ENCODE measurements at regions not wholly inside any gene's neighbourhood (a gene's known extent, or its start where the extent isn't known, plus 50 kb on each side); places are given as distances from the start of the nearest gene placed in this dataset.

DNA sequence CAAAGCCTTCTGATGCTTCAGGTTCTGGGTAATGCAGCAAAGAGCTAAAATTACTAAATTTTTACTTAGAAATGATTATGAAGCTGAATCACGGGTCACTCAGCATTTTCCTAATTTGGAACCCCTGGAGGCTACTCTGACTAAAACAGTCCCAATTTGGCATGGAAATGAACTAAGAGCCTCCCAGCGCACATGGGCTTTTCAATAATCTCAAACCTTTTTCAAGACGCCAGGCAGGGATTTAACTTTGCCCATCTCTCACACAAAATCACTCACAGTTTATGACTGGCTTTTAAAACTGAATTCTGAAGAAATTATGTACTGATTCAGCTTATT, 68.3 kb downstream of the LLPH start:
- ATAC-seq (no peak), FAIRE-seq (no peak), DNase-seq (ENCODE audit: low read depth, low spot score) (no peak)
- Histone ChIP-seq H3K27me3 (replicated peaks in 1 of 2; ENCODE audit: control insufficient read depth in 2 of 2, insufficient read depth in 2 of 2, low read length in 1 of 2) (no peaks in the 10 kb centered on the region), H3K4me3 (no peak overlapping the region), H3K9ac (ENCODE audit: control insufficient read depth, insufficient read depth, low read length) (no peak overlapping the region; the same call in 1 of the 2 replicates), H3K36me3 (ENCODE audit: control insufficient read depth in 2 of 2, insufficient read depth in 2 of 2, low read length in 1 of 2) (no peaks in the 10 kb centered on the region), H3K27ac (ENCODE audit: control insufficient read depth, insufficient read depth) (no peak overlapping the region), H3K4me2 (ENCODE audit: control insufficient read depth, insufficient read depth) (no peak overlapping the region), H2AFZ (ENCODE audit: control insufficient read depth, low read depth, low read length) (no peak overlapping the region), H4K20me1 (ENCODE audit: control insufficient read depth, insufficient read depth) (no peaks in the 10 kb centered on the region), H3K79me2 (ENCODE audit: control insufficient read depth, insufficient read depth, low read length) (no peaks in the 10 kb centered on the region), H3K4me1 (ENCODE audit: control insufficient read depth, insufficient read depth, low read length) (peaks cover 19% of the 10 kb centered on the region), H3K9me3 (replicated peaks; ENCODE audit: control insufficient read depth, insufficient read depth, low read length) (no peaks in the 10 kb centered on the region)
- BruUV-seq (replicated peaks), result no TSS peak
- ChIA-PET RAD21 (ENCODE audit: unreplicated experiment) (interaction anchor here (0.9 to 2.0 kb wide), 3 partner anchors 10 to 43 kb away, joined by 3 to 7 read pairs (median 7); no protein-coding TSS in a partner anchor), POLR2A (interaction anchor here (0.7 to 1.9 kb wide), 4 partner anchors 9 to 74 kb away, joined by 3 to 7 read pairs (median 4); no protein-coding TSS in a partner anchor), CTCF (interaction anchor here (0.9 to 1.2 kb wide), 3 partner anchors 25 to 143 kb away, joined by 3 to 5 read pairs (median 3); no protein-coding TSS in a partner anchor), SMC1A (ENCODE audit: uncharacterized antibody, unreplicated experiment) (interaction anchor here (0.6 to 6.1 kb wide), 6 partner anchors 7 to 1782 kb away, joined by 3 to 77 read pairs (median 3); no protein-coding TSS in a partner anchor)
- WGBS (ENCODE audit: insufficient coverage, insufficient replicate concordance, low lambda C conversion rate, missing lambda C conversion rate), result 35% methylated on average over 3 of the region's 3 CpGs
- intact Hi-C loops (cut with micrococcal nuclease; ENCODE audit: unreplicated experiment), result no loop called here
- TF ChIP-seq DPF2 (IDR thresholded peaks at IDR 0.05) (no peak), YY1 (IDR thresholded peaks at IDR 0.05; ENCODE audit: low read depth, low read length) (no peak), ETV6 (conservative IDR thresholded peaks at IDR 0.05 in 1 of 2, IDR thresholded peaks at IDR 0.05 in 1 of 2; ENCODE audit: borderline replicate concordance in 1 of 2, low read depth in 1 of 2) (no peak), NRF1 (conservative IDR thresholded peaks at IDR 0.05; ENCODE audit: low read depth, low read length) (no peak), ZNF384 (IDR thresholded peaks at IDR 0.05; ENCODE audit: borderline replicate concordance, low read depth, low read length) (no peak), HDGF (IDR thresholded peaks at IDR 0.05) (no peak), BMI1 (IDR thresholded peaks at IDR 0.05; ENCODE audit: borderline replicate concordance) (no peak), POLR2AphosphoS5 (IDR thresholded peaks at IDR 0.05; ENCODE audit: low read length) (no peak), NFIC (IDR thresholded peaks at IDR 0.05; ENCODE audit: low read depth, low read length) (no peak), MTA3 (IDR thresholded peaks at IDR 0.05; ENCODE audit: borderline replicate concordance, low read length) (no peak), NKRF (conservative IDR thresholded peaks at IDR 0.05) (no peak), ZSCAN29 (IDR thresholded peaks at IDR 0.05) (no peak), IRF3 (IDR thresholded peaks at IDR 0.05) (no peak), BCL11A (IDR thresholded peaks at IDR 0.05; ENCODE audit: low read depth, low read length) (no peak)
- TF ChIP-seq, protein P1, sequence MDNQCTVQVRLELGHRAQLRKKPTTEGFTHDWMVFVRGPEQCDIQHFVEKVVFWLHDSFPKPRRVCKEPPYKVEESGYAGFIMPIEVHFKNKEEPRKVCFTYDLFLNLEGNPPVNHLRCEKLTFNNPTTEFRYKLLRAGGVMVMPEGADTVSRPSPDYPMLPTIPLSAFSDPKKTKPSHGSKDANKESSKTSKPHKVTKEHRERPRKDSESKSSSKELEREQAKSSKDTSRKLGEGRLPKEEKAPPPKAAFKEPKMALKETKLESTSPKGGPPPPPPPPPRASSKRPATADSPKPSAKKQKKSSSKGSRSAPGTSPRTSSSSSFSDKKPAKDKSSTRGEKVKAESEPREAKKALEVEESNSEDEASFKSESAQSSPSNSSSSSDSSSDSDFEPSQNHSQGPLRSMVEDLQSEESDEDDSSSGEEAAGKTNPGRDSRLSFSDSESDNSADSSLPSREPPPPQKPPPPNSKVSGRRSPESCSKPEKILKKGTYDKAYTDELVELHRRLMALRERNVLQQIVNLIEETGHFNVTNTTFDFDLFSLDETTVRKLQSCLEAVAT (IDR thresholded peaks at IDR 0.05), result no peak
- TF ChIP-seq, protein P2, sequence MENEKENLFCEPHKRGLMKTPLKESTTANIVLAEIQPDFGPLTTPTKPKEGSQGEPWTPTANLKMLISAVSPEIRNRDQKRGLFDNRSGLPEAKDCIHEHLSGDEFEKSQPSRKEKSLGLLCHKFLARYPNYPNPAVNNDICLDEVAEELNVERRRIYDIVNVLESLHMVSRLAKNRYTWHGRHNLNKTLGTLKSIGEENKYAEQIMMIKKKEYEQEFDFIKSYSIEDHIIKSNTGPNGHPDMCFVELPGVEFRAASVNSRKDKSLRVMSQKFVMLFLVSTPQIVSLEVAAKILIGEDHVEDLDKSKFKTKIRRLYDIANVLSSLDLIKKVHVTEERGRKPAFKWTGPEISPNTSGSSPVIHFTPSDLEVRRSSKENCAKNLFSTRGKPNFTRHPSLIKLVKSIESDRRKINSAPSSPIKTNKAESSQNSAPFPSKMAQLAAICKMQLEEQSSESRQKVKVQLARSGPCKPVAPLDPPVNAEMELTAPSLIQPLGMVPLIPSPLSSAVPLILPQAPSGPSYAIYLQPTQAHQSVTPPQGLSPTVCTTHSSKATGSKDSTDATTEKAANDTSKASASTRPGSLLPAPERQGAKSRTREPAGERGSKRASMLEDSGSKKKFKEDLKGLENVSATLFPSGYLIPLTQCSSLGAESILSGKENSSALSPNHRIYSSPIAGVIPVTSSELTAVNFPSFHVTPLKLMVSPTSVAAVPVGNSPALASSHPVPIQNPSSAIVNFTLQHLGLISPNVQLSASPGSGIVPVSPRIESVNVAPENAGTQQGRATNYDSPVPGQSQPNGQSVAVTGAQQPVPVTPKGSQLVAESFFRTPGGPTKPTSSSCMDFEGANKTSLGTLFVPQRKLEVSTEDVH (IDR thresholded peaks at IDR 0.05; ENCODE audit: low read depth, partially characterized antibody), result no peak
- in situ Hi-C loops (cut with MboI), result no loop called here
